Right lobe of liver (tissue), 6 donors: ENCODE measurements at regions not wholly inside any gene's neighbourhood (a gene's known extent, or its start where the extent isn't known, plus 50 kb on each side); places are given as distances from the start of the nearest gene placed in this dataset.

Source experiments
- ATAC-seq, 4 donors: fragments of 200-7000 bp; cut with Tn5 transposase; one replicate each; pipeline ENCODE4 v1.9.1; 2020; ENCODE audit warnings: mild to moderate bottlenecking in 4 of 4, moderate library complexity in 4 of 4
- DNase-seq, 3 donors: peaks; one replicate each; pipeline ENCODE4 v3.0.0-alpha.2; 2020
- H3K27ac ChIP-seq, 3 donors: fragments of 200-600 bp; one replicate each; pipeline ENCODE4 v1.8.0; 2022
- H3K27me3 ChIP-seq, 2 donors: fragments of 200-600 bp; one replicate each; pipeline ENCODE4 v1.8.0; 2022
- H3K36me3 ChIP-seq, 4 donors: fragments of 200-600 bp; sonication (generic) in 1 of 4; one replicate each; pipeline versions ENCODE4 v1.5.1 to v1.8.0; 2017 to 2022; ENCODE audit warnings: control low read depth in 1 of 4
- H3K4me1 ChIP-seq, 4 donors: fragments of 200-600 bp; sonication (generic) in 1 of 4; one replicate each; pipeline versions ENCODE4 v1.5.1 to v1.8.0; 2017 to 2022; ENCODE audit warnings: control low read depth in 1 of 4
- H3K4me3 ChIP-seq, 3 donors: fragments of 200-600 bp; one replicate each; pipeline ENCODE4 v1.8.0; 2022
- H3K9me3 ChIP-seq, 4 donors: fragments of 200-600 bp; sonication (generic) in 1 of 4; one replicate each; pipeline versions ENCODE4 v1.5.1 to v1.8.0; 2017 to 2022; ENCODE audit warnings: control low read depth in 1 of 4
- POLR2A ChIP-seq: fragments of 450-650 bp; IDR thresholded peaks from one replicate; pipeline ENCODE4 v1.6.1; 2017; ENCODE audit warnings: antibody characterized with exemption, mild to moderate bottlenecking
- WGBS: methylation state at CpG from one replicate; pipeline ENCODE4 v1.1.6; 2018; ENCODE audit warnings: low coverage, low lambda C conversion rate; ENCODE audit not compliant: insufficient coverage; ENCODE audit errors: missing lambda C conversion rate; 5-methylcytosine and 5-hydroxymethylcytosine counted together
- intact Hi-C, 2 donors: fragments of 100-400 bp; cut with DNase I; formaldehyde crosslinking; loops; one replicate each; pipeline versions ENCODE4 v1.11.2 to v1.14.1; 2022
- TF ChIP-seq, protein P1 (sequence below), 4 donors: fragments of 200-600 bp in 3 of 4; fragments of 450-650 bp in 1 of 4; IDR thresholded peaks; one replicate each; pipeline versions ENCODE4 v1.5.1 to v1.8.0; 2016 to 2022; ENCODE audit warnings: antibody characterized with exemption in 4 of 4, mild to moderate bottlenecking in 2 of 4
- donor health status: DM: no; HTN: yes; CAD: no.
- donor health status: DM: no; HTN: no; CAD: no.
- donor health status: DM: no; HTN: no; CAD: no.
- donor health status: DM: no; HTN: yes; CAD: no.
- donor health status: DM: no; HTN: yes; CAD: no.

DNA sequence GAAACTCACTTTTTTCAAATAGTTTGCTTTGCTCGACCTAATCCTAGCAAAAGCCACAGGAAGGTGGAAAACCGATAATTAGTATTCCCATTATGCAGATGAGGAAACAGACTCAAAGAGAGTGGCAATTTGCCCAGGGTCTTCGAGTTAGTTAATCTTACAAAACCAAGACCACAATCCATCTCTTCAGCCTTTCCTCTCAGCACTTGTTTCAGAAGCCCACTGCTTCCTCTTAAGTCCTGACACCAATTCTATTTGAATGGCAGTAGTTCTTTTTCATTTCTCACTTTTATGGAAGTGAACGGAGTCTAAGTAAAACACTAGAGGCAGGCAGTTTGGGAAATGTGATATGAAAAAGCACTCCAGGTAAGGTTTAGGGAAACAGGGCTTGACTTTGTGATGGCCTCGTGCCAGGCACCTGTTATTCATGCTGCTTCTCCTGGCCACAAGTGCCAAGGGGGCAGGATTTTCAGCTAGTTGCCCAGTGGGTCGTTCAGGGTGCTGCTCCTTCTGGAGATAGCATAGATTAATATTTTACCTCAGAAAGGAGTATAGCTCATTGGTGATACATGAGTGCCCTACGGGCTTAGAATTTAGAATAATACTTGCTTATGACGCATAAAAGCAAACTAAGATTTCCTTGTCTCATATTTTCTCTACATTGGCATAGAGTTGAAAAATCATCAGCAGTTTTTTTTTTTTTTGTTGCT is 76.6 kb upstream of the NRIP1 start:
- peak overlapping the region in 1 of 3 donors; percentile 9 for H3K4me3 ChIP-seq
- no peaks in the 10 kb centered on the region for H3K36me3 ChIP-seq
- peak overlapping the region in 1 of 3 donors; percentile 33 for H3K27ac ChIP-seq
- H3K4me1 ChIP-seq: peaks cover 0 to 38% (median 19%) of the 10 kb centered on the region in 4 donors
- no peaks in the 10 kb centered on the region for H3K27me3 ChIP-seq
- WGBS: 14% methylated on average over 8 of the region's 8 CpGs
- ATAC-seq (peak; percentile 34 to 67 (median 56)), DNase-seq (peak; percentile 75 to 86 (median 85))
- no peak for TF ChIP-seq POLR2A
- TF ChIP-seq, protein P1, sequence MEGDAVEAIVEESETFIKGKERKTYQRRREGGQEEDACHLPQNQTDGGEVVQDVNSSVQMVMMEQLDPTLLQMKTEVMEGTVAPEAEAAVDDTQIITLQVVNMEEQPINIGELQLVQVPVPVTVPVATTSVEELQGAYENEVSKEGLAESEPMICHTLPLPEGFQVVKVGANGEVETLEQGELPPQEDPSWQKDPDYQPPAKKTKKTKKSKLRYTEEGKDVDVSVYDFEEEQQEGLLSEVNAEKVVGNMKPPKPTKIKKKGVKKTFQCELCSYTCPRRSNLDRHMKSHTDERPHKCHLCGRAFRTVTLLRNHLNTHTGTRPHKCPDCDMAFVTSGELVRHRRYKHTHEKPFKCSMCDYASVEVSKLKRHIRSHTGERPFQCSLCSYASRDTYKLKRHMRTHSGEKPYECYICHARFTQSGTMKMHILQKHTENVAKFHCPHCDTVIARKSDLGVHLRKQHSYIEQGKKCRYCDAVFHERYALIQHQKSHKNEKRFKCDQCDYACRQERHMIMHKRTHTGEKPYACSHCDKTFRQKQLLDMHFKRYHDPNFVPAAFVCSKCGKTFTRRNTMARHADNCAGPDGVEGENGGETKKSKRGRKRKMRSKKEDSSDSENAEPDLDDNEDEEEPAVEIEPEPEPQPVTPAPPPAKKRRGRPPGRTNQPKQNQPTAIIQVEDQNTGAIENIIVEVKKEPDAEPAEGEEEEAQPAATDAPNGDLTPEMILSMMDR (IDR thresholded peaks at IDR 0.05): peak in 1 of 4 donors; percentile 7
- intact Hi-C loops: no loop called here
- no peaks in the 10 kb centered on the region for H3K9me3 ChIP-seq

- peak in 1 of 4 donors; percentile 12 for ATAC-seq
- 52% methylated on average over 4 of the region's 4 CpGs for WGBS
- H3K4me1 ChIP-seq: peaks cover 0 to 28% (median 14%) of the 10 kb centered on the region in 4 donors
Measured at GRCh38 chr21:15144026-15144425, 79.2 kb upstream of the NRIP1 start.

GRCh38 chr21:15148437-15148836 is 83.6 kb upstream of the NRIP1 start:
- Histone ChIP-seq H3K27ac (no peak overlapping the region), H3K9me3 (no peaks in the 10 kb centered on the region), H3K27me3 (no peaks in the 10 kb centered on the region), H3K36me3 (no peaks in the 10 kb centered on the region), H3K4me1 (peaks cover 0 to 14% (median 0%) of the 10 kb centered on the region in 4 donors), H3K4me3 (no peak overlapping the region)
- TF ChIP-seq POLR2A: no peak
- TF ChIP-seq, protein P1 (IDR thresholded peaks at IDR 0.05): no peak
- ATAC-seq (no peak), DNase-seq (no peak)
- intact Hi-C loops: no loop called here
- 87% methylated on average over 2 of the region's 2 CpGs for WGBS

More at GRCh38 chr21:15144026-15144425, 79.2 kb upstream of the NRIP1 start:
- intact Hi-C loops: no loop called here
- Histone ChIP-seq H3K36me3 (no peaks in the 10 kb centered on the region), H3K9me3 (no peaks in the 10 kb centered on the region), H3K4me3 (no peak overlapping the region), H3K27me3 (no peaks in the 10 kb centered on the region), H3K27ac (no peak overlapping the region)
- DNase-seq: no peak
- no peak for TF ChIP-seq POLR2A
- TF ChIP-seq, protein P1 (IDR thresholded peaks at IDR 0.05): no peak

GRCh38 chr21:15149600-15150224 is 84.9 kb upstream of the NRIP1 start:
- WGBS: 46% methylated on average over 3 of the region's 3 CpGs
- TF ChIP-seq, protein P1 (IDR thresholded peaks at IDR 0.05): no peak
- Histone ChIP-seq H3K27ac (no peak overlapping the region), H3K27me3 (no peaks in the 10 kb centered on the region), H3K9me3 (no peaks in the 10 kb centered on the region), H3K4me3 (no peak overlapping the region), H3K36me3 (no peaks in the 10 kb centered on the region), H3K4me1 (peaks cover 0 to 14% (median 0%) of the 10 kb centered on the region in 4 donors)
- DNase-seq: no peak
- intact Hi-C loops: no loop called here
- ATAC-seq: peak in 3 of 4 donors; percentile 30 to 67 (median 55)
